Colonic mucosa (tissue), 4 donors: ENCODE measurements at regions not wholly inside any gene's neighbourhood (a gene's known extent, or its start where the extent isn't known, plus 50 kb on each side); places are given as distances from the start of the nearest gene placed in this dataset.

Source experiments
- DNase-seq: peaks from one replicate; pipeline ENCODE4 v3.0.0-alpha.2; 2020
- H3K27ac ChIP-seq: fragments of 200-600 bp; one replicate; pipeline ENCODE4 v1.8.0; 2021
- H3K27me3 ChIP-seq: fragments of 200-600 bp; one replicate; pipeline ENCODE4 v1.8.0; 2021
- H3K36me3 ChIP-seq: fragments of 200-600 bp; one replicate; pipeline ENCODE4 v1.8.0; 2021
- H3K4me1 ChIP-seq: fragments of 200-600 bp; one replicate; pipeline ENCODE4 v1.8.0; 2021; ENCODE audit warnings: mild to moderate bottlenecking
- H3K4me3 ChIP-seq: fragments of 200-600 bp; one replicate; pipeline ENCODE4 v1.8.0; 2021
- H3K9ac ChIP-seq, 2 donors: one replicate each; pipeline ENCODE4 v1.7.0; 2013; ENCODE audit warnings: control low read depth in 2 of 2, low read depth in 2 of 2, low read length in 2 of 2
- H3K9me3 ChIP-seq: fragments of 200-600 bp; one replicate; pipeline ENCODE4 v1.8.0; 2021
- CTCF ChIP-seq: fragments of 200-600 bp; IDR thresholded peaks from one replicate; pipeline ENCODE4 v1.8.0; 2022; ENCODE audit warnings: antibody characterized with exemption, mild to moderate bottlenecking
- intact Hi-C: fragments of 100-400 bp; cut with DNase I; formaldehyde crosslinking; loops from one replicate; pipeline ENCODE4 v1.14.1; 2022
- donor health status: healthy.
- donor health status: DM: no; HTN: no; CAD: no.
- donor health status: DM: no; HTN: no; CAD: no.

GRCh38 chr12:84495711-84496110 is 416.9 kb downstream of the SLC6A15 start:
- TF ChIP-seq CTCF: no peak
- DNase-seq: no peak
- Histone ChIP-seq H3K9ac (no peak overlapping the region), H3K36me3 (no peaks in the 10 kb centered on the region), H3K27me3 (no peaks in the 10 kb centered on the region), H3K9me3 (no peaks in the 10 kb centered on the region), H3K4me1 (no peaks in the 10 kb centered on the region), H3K27ac (no peak overlapping the region), H3K4me3 (no peak overlapping the region)
- intact Hi-C loops: no loop called here

- H3K9me3 ChIP-seq: no peaks in the 10 kb centered on the region
- H3K4me1 ChIP-seq: no peaks in the 10 kb centered on the region
- TF ChIP-seq CTCF: no peak
- no peaks in the 10 kb centered on the region for H3K27me3 ChIP-seq
- no peak overlapping the region for H3K9ac ChIP-seq
- intact Hi-C loops: no loop called here
- H3K27ac ChIP-seq: no peak overlapping the region
- no peak overlapping the region for H3K4me3 ChIP-seq
- no peaks in the 10 kb centered on the region for H3K36me3 ChIP-seq
- no peak for DNase-seq
Measured at GRCh38 chr12:84492351-84492883, 420.2 kb downstream of the SLC6A15 start.

GRCh38 chr12:84484798-84485197 is 427.8 kb downstream of the SLC6A15 start:
- H3K27me3 ChIP-seq: no peaks in the 10 kb centered on the region
- TF ChIP-seq CTCF: no peak
- intact Hi-C loops: no loop called here

GRCh38 chr12:84480803-84481202 is 431.8 kb downstream of the SLC6A15 start:
- no peak overlapping the region for H3K9ac ChIP-seq
- DNase-seq: no peak
- H3K27ac ChIP-seq: no peak overlapping the region
- intact Hi-C loops: no loop called here
- TF ChIP-seq CTCF: no peak
- no peaks in the 10 kb centered on the region for H3K27me3 ChIP-seq
- no peaks in the 10 kb centered on the region for H3K36me3 ChIP-seq
- H3K9me3 ChIP-seq: no peaks in the 10 kb centered on the region
- H3K4me3 ChIP-seq: no peak overlapping the region
- H3K4me1 ChIP-seq: no peaks in the 10 kb centered on the region

More at GRCh38 chr12:84484798-84485197, 427.8 kb downstream of the SLC6A15 start:
- no peak overlapping the region for H3K9ac ChIP-seq
- H3K9me3 ChIP-seq: no peaks in the 10 kb centered on the region
- H3K27ac ChIP-seq: no peak overlapping the region
- no peak for DNase-seq
- no peak overlapping the region for H3K4me3 ChIP-seq
- H3K4me1 ChIP-seq: no peaks in the 10 kb centered on the region
- H3K36me3 ChIP-seq: no peaks in the 10 kb centered on the region

GRCh38 chr12:84470361-84470760 is 442.2 kb downstream of the SLC6A15 start:
- no peaks in the 10 kb centered on the region for H3K27me3 ChIP-seq
- H3K36me3 ChIP-seq: no peaks in the 10 kb centered on the region
- H3K27ac ChIP-seq: no peak overlapping the region
- no peak overlapping the region for H3K9ac ChIP-seq
- TF ChIP-seq CTCF: no peak
- intact Hi-C loops: no loop called here
- H3K9me3 ChIP-seq: no peaks in the 10 kb centered on the region
- no peaks in the 10 kb centered on the region for H3K4me1 ChIP-seq
- DNase-seq: no peak
- H3K4me3 ChIP-seq: no peak overlapping the region
